MM.1S (cell line): ENCODE measurements at regions not wholly inside any gene's neighbourhood (a gene's known extent, or its start where the extent isn't known, plus 50 kb on each side); places are given as distances from the start of the nearest gene placed in this dataset.

Experiments
- DNase-seq: peaks from one replicate; pipeline ENCODE4 v3.0.0-alpha.2; 2015
- H2AFZ ChIP-seq: fragments of 300-600 bp; sonication (generic); 2 replicates; pipeline ENCODE4 v1.6.0; 2016; ENCODE audit warnings: antibody characterized with exemption, low read length
- H3F3A ChIP-seq: fragments of 300-600 bp; sonication (generic); 2 replicates; pipeline ENCODE4 v1.6.1; 2016; ENCODE audit warnings: mild to moderate bottlenecking, antibody characterized with exemption, low read length, moderate library complexity, mixed read lengths; ENCODE audit not compliant: insufficient read depth
- H3K27ac ChIP-seq: fragments of 300-600 bp; sonication (generic); 2 replicates; pipeline ENCODE4 v1.5.1; 2016; ENCODE audit warnings: mild to moderate bottlenecking, low read length
- H3K27me3 ChIP-seq: fragments of 300-600 bp; sonication (generic); replicated peaks from 2 replicates; pipeline ENCODE4 v1.6.0; 2016; ENCODE audit warnings: low read length; ENCODE audit not compliant: insufficient read depth
- H3K36me3 ChIP-seq: fragments of 300-600 bp; sonication (generic); replicated peaks from 2 replicates; pipeline ENCODE4 v1.6.1; 2016; ENCODE audit warnings: mild to moderate bottlenecking, low read length, mixed read lengths; ENCODE audit not compliant: insufficient read depth
- H3K4me1 ChIP-seq: fragments of 300-600 bp; sonication (generic); 2 replicates; pipeline ENCODE4 v1.6.1; 2016; ENCODE audit warnings: low read length, mixed read lengths
- H3K4me2 ChIP-seq: fragments of 300-600 bp; sonication (generic); 2 replicates; pipeline ENCODE4 v1.6.0; 2016; ENCODE audit warnings: low read depth, low read length
- H3K4me3 ChIP-seq: fragments of 300-600 bp; sonication (generic); 2 replicates; pipeline ENCODE4 v1.5.1; 2016; ENCODE audit warnings: low read length, mixed read lengths
- H3K79me2 ChIP-seq: fragments of 300-600 bp; sonication (generic); 2 replicates; pipeline ENCODE4 v1.6.1; 2016; ENCODE audit warnings: mixed run types, low read length, mixed read lengths
- H3K9ac ChIP-seq: fragments of 300-600 bp; sonication (generic); 2 replicates; pipeline ENCODE4 v1.6.1; 2016; ENCODE audit warnings: low read length, mixed read lengths
- H3K9me2 ChIP-seq: fragments of 300-600 bp; sonication (generic); replicated peaks from 2 replicates; pipeline ENCODE4 v1.6.1; 2016; ENCODE audit warnings: mild to moderate bottlenecking, low read length, mixed read lengths; ENCODE audit not compliant: insufficient read depth
- H3K9me3 ChIP-seq: fragments of 300-600 bp; sonication (generic); replicated peaks from 2 replicates; pipeline ENCODE4 v1.6.1; 2016; ENCODE audit warnings: mild to moderate bottlenecking, low read length, mixed read lengths; ENCODE audit not compliant: insufficient read depth
- H4K20me1 ChIP-seq: fragments of 300-600 bp; sonication (generic); 2 replicates; pipeline ENCODE4 v1.6.1; 2016; ENCODE audit warnings: mild to moderate bottlenecking, low read length, moderate library complexity, mixed read lengths; ENCODE audit not compliant: insufficient read depth
- EZH2 ChIP-seq: fragments of 300-600 bp; sonication (generic); optimal IDR thresholded peaks from 2 replicates; pipeline ENCODE3; 2017; ENCODE audit warnings: low read depth, mild to moderate bottlenecking, antibody characterized with exemption, low read length, mixed read lengths
- EZH2phosphoT487 ChIP-seq: fragments of 300-600 bp; sonication (generic); IDR thresholded peaks from 2 replicates; pipeline ENCODE4 v1.6.1; 2018; ENCODE audit warnings: antibody characterized with exemption, low read length
- TF ChIP-seq, protein P1 (sequence below): fragments of 300-600 bp; sonication (generic); IDR thresholded peaks from 2 replicates; pipeline ENCODE4 v1.5.1; 2016; ENCODE audit warnings: antibody characterized with exemption, low read length, mixed read lengths

GRCh38 chr20:40134176-40134575, 554.9 kb downstream of the MAFB start:
- Histone ChIP-seq H3K79me2 (no peaks in the 10 kb centered on the region), H3K36me3 (no peaks in the 10 kb centered on the region)

GRCh38 chr20:40120827-40121226, 568.2 kb downstream of the MAFB start:
- no peak for DNase-seq
- no peaks in the 10 kb centered on the region for H3K27me3 ChIP-seq
- H2AFZ ChIP-seq = no peak overlapping the region
- no peaks in the 10 kb centered on the region for H3K79me2 ChIP-seq
- no peaks in the 10 kb centered on the region for H3K36me3 ChIP-seq
- H3K9me2 ChIP-seq = no peaks in the 10 kb centered on the region
- H3K4me2 ChIP-seq = no peak overlapping the region
- no peaks in the 10 kb centered on the region for H4K20me1 ChIP-seq
- H3K4me1 ChIP-seq = no peaks in the 10 kb centered on the region
- no peak overlapping the region for H3K27ac ChIP-seq
- H3K4me3 ChIP-seq = no peak overlapping the region
- TF ChIP-seq EZH2 = no peak
- H3F3A ChIP-seq = no peaks in the 10 kb centered on the region
- H3K9me3 ChIP-seq = no peaks in the 10 kb centered on the region
- no peak overlapping the region for H3K9ac ChIP-seq

More at GRCh38 chr20:40134176-40134575, 554.9 kb downstream of the MAFB start:
- H3K4me1 ChIP-seq = no peaks in the 10 kb centered on the region
- TF ChIP-seq, protein P1, sequence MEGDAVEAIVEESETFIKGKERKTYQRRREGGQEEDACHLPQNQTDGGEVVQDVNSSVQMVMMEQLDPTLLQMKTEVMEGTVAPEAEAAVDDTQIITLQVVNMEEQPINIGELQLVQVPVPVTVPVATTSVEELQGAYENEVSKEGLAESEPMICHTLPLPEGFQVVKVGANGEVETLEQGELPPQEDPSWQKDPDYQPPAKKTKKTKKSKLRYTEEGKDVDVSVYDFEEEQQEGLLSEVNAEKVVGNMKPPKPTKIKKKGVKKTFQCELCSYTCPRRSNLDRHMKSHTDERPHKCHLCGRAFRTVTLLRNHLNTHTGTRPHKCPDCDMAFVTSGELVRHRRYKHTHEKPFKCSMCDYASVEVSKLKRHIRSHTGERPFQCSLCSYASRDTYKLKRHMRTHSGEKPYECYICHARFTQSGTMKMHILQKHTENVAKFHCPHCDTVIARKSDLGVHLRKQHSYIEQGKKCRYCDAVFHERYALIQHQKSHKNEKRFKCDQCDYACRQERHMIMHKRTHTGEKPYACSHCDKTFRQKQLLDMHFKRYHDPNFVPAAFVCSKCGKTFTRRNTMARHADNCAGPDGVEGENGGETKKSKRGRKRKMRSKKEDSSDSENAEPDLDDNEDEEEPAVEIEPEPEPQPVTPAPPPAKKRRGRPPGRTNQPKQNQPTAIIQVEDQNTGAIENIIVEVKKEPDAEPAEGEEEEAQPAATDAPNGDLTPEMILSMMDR = no peak
- TF ChIP-seq EZH2 = no peak
- no peak for TF ChIP-seq EZH2phosphoT487
- no peaks in the 10 kb centered on the region for H4K20me1 ChIP-seq
- no peak overlapping the region for H2AFZ ChIP-seq
- H3K4me2 ChIP-seq = no peak overlapping the region
- no peak for DNase-seq
- H3K9ac ChIP-seq = no peak overlapping the region
- no peak overlapping the region for H3K27ac ChIP-seq
- no peaks in the 10 kb centered on the region for H3K9me2 ChIP-seq
- H3K9me3 ChIP-seq = no peaks in the 10 kb centered on the region
- H3K4me3 ChIP-seq = no peak overlapping the region
- no peaks in the 10 kb centered on the region for H3K27me3 ChIP-seq
- no peaks in the 10 kb centered on the region for H3F3A ChIP-seq

DNA sequence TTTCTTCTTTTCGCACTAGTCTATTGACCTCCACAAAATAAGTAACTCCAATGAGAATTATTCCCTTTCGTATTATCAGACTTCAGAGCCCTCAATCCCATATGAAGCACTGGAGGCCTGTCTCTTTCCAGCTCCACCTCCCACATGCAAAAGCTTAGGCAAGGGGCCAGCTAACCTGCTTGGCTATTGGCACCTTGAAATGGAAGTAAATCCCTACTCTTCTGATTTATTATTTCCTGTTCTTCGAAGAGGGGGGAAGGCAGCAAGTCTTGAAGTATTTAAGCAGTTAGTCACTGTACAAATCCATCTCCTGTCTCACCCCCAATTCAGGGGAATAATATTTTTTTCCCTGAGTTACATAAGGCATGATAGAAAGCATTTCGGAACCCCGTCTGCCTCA, 577.8 kb downstream of the MAFB start:
- Histone ChIP-seq H3K9ac (no peak overlapping the region), H3K27ac (no peak overlapping the region), H3K4me2 (no peak overlapping the region), H2AFZ (no peak overlapping the region), H3K4me1 (no peaks in the 10 kb centered on the region), H3K9me2 (no peaks in the 10 kb centered on the region), H3F3A (no peaks in the 10 kb centered on the region), H3K9me3 (no peaks in the 10 kb centered on the region), H3K27me3 (no peaks in the 10 kb centered on the region), H3K79me2 (no peaks in the 10 kb centered on the region), H4K20me1 (no peaks in the 10 kb centered on the region), H3K4me3 (no peak overlapping the region), H3K36me3 (no peaks in the 10 kb centered on the region)
- TF ChIP-seq EZH2 (no peak), EZH2phosphoT487 (no peak)
- TF ChIP-seq, protein P1 = no peak
- DNase-seq = no peak

DNA sequence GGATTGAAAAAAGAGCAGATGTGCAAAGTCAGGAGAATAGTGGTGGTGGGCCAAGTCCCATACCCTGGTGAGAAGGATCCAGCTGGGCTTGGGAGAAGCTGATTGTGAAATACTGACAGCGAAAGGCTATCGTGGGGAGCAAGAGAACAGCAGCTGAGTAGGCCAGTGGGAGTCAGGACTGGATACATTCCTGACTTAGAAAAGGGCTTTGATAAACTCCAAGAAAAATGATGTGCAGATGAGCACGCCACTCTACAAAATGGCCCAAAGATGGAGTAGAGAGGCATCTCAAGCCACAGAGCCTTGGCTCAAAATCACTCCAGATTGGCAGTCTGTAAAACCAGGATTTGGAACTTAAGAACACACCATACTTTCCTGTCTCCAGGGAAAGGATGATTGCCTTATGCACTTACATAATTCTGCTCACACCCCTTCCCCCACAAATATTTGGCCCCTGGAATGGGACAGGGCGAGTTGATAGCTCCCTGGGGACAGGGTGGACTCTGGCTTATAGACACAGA, 578.7 kb downstream of the MAFB start:
- no peaks in the 10 kb centered on the region for H3K9me3 ChIP-seq
- H3K9me2 ChIP-seq = no peaks in the 10 kb centered on the region
- no peaks in the 10 kb centered on the region for H3K79me2 ChIP-seq
- H3K4me3 ChIP-seq = no peak overlapping the region
- DNase-seq = no peak
- no peak overlapping the region for H2AFZ ChIP-seq
- no peaks in the 10 kb centered on the region for H3F3A ChIP-seq
- H3K9ac ChIP-seq = no peak overlapping the region
- H3K27me3 ChIP-seq = no peaks in the 10 kb centered on the region
- H3K4me1 ChIP-seq = no peaks in the 10 kb centered on the region
- no peaks in the 10 kb centered on the region for H3K36me3 ChIP-seq
- H4K20me1 ChIP-seq = no peaks in the 10 kb centered on the region
- H3K4me2 ChIP-seq = no peak overlapping the region
- TF ChIP-seq, protein P1 = no peak
- TF ChIP-seq EZH2 = no peak
- no peak for TF ChIP-seq EZH2phosphoT487
- no peak overlapping the region for H3K27ac ChIP-seq
